CD4-positive, alpha-beta T cell treated with Interleukin-12 subunit alpha and Interleukin-12 subunit beta, for 1 hour (primary cell): ENCODE measurements at regions not wholly inside any gene's neighbourhood (a gene's known extent, or its start where the extent isn't known, plus 50 kb on each side); places are given as distances from the start of the nearest gene placed in this dataset.

ENCODE experiments used
- DNase-seq: peaks from one replicate; pipeline ENCODE4 v3.0.0-alpha.2; 2020

DNA sequence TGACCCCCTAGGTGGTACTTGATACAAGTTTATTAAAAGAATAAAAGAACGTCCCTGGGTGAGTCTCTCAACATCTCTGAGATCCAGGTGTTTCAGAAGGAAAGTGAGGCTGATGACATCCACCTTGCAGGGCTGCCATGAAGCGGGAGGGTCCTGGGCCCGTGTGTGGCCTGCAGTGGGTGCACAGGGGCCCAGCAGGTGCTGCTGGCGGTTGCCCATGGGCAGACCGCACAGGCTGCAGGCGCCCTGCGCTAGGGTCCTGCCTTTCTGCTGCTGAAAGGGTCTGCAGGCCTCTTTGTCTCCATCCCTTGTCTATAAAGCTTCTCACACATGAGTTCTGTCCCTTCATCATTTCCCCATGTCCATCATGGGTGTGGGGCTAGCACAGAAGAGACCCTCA lies 247.0 kb downstream of the TFCP2L1 start:
- no peak for DNase-seq

DNA sequence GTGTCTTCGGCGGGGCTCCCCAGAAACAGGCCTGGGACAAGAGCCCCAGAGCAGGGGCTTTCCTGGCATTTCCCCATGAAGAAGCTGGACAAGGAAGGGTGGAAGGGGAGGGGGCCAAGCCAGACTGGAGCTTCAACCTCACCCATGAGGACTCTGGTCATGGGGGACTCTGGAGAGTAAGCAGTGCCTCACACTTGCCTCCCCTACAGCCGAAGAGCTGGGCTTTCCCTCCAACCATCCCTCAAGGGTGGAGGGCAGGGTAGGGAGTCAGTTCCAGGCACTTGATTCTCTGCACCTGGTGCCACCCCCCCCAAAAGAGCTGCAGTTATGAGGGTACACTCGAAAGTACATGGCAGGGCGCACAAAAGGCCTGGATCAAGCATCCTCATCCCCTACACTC lies 246.6 kb downstream of the TFCP2L1 start:
- DNase-seq: no peak

DNA sequence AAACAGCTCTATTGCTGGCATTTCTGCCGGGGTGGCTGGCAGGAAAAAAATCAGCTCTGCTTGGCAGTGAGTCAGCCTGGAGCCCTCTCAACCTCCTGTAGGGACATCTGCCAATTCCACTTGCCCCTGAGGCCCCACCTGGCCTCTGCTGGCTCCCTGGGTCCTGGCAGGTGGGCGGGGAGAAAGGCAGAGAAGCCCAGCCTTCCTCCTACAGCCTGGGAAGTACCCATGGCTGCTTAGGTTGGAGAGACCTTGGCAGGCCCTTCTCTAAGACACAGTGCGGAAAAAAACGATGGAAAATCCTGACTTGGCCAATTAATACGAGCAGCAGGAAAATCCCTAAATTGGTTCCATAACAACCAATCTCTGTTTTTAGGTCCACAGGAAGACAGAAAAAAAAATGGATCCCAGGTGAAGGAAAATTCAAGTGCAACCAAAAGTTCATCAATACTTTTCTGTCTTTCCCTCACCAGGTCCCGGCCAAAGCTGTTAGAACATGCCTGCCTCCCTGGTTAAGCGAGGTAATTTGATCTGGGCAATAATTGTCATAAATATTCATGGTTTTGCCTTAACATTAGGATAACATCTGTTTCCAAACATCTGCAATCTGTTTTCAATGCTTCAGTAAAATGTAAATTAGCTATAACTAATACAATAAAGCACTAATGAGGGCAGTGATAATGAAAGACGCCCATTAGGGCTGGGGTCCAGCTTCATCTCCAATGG lies 245.9 kb downstream of the TFCP2L1 start:
- no peak for DNase-seq

- no peak for DNase-seq
These were observed 245.3 kb downstream of the TFCP2L1 start for GRCh38 chr2:121039679-121040078.

DNA sequence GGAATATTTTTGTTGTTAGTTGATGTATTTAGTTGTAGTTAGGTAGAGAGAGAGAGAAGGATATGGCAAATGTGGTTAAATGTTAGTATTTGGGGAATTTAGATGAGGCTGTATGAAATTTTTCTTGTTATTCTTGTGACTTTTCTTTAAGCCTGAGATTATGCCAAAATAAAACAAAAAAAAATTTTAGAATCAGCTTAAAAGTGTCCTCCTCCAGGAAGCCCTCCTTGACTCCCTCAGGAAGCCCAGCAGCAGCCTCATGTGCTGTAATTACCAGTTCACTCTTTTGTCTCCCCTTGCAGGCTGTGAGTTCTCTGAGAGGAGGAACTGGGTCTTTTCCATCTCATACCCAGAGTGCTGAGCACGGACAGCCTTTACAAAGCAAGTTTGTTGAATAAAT lies 243.5 kb downstream of the TFCP2L1 start:
- no peak for DNase-seq

DNA sequence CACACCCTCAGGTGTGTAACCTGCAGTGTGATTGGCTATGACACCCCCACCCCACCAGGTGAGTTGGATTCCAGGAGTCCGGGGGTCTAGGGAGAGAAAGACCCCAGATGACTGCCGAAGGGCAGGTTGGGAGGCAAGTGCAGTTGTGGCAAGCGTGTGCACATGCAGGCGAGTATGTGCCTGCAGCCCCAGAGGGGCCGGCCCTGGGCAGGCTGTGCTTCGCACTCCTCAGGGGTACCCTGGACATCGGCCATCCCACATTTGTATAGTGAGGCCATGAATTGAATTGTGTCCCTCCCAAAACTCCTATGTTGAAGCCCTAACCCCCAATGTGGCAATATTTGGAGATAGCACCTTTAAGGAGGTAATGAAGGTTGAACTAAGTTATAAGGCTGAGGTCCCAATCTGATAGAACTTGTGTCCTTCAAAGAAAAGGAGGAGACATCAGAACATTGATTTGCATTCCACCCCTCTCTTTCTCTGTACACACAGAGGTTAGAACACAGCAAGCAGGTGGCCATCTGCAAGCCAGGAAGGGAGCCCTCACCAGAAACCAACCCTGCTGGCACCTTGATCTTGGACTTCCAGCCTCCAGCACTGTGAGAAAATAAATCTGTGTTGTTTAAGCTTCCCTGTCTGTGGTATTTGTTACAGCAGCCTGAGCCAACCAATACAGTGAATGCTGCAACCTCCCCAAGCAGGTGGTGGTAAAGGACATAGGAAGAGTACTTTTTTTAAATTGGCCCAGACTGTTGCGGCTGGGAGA lies 241.8 kb downstream of the TFCP2L1 start:
- DNase-seq: no peak

DNA sequence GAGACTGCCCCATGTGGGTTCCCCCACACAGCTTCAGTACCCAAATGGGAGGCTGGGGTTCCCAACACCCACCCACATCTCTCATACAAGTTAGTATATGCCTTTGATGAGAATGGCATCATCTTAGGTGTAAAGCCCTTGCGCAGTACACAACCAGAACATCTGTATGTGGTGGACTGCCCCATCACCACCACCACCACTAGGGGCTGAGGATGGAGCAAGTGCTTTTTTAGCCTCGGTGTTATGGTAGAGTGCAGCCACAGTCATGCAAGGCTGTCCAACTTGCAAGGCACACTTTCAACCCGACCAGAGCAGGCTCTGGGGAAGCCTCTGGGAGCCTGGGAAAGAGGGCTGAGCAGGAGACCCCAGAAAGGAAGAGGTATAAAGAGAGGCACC lies 241.2 kb downstream of the TFCP2L1 start:
- no peak for DNase-seq

DNA sequence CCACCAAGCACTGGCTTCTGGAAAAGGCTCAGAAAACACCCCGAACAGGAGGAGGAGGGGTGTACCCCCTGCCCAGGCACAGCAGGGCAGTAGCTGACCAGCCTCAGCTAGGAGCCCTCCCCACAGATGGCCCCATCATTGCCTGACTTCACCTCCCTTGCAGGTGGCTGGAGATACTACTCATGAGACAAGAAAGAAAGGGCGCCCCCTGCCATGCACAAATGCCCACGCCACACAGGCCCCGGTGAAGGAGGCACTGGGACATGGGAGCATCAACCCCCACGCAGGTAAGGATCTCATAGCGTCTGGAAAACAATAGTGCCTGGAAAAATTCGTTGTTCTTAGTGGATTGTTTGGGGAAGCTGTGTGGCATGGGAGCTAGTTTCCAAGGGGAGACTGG lies 240.6 kb downstream of the TFCP2L1 start:
- DNase-seq: no peak

GRCh38 chr2:121045245-121045644 lies 239.8 kb downstream of the TFCP2L1 start:
- no peak for DNase-seq

GRCh38 chr2:121046335-121046734 lies 238.7 kb downstream of the TFCP2L1 start:
- no peak for DNase-seq

DNA sequence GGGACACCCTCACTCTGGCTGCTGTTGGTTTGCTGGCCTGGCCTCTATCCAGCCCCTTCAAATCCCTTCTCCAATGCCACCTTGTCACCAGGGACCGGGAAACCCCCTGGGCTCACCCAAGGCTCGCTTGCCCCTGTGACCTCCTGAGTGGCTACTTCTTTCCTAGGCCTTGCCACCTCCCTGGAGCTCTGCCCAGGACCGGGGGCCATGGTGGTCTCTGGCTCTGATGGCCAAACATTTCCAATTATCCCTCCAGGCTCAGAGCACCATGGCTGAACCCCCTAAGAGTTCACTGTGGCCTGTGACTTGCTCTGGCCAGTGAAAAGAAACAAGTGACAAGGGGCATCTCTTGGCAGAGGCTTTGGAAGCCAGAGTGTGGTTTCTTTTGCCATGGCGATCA lies 237.6 kb downstream of the TFCP2L1 start:
- no peak for DNase-seq

GRCh38 chr2:121049131-121049530 lies 235.9 kb downstream of the TFCP2L1 start:
- no peak for DNase-seq

GRCh38 chr2:121049950-121050585 lies 234.9 kb downstream of the TFCP2L1 start:
- DNase-seq: no peak

DNA sequence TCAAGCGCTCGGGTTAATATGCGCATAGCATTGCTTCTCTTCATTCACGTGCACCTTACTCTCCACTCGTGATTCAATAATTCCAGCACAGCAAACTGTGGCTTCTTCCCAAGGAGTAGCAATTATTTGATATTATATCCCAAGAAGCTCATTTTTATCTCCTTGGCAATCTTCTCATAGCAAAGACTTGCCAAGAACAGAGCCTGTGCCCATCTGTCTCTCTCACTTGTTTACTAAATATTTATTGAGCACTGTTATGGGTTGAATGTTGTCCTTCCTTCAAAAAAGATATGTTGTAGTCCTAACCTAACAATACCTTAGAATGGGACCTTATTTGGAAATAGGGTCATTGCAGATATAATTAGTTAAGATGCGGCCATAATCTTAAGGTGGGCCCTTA lies 233.7 kb downstream of the TFCP2L1 start:
- no peak for DNase-seq

DNA sequence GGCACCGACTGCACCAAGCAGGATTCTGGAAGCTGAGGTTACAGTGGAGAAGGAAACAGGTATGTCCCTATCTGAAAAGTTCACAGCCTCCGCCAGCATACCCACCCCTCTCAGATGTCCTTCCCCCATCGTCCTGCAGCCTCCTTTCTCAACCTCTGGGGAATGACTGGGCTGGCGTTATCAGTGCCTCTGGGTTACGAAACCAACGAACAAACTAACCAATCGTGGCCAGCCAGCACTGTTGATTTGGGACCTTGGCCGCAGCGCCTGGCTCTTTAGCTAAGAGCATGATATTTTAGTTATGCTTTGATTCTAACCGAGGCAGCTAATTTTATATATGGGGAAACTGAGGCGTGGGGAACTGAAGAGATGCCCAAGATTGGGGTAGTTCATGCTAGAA lies 233.0 kb downstream of the TFCP2L1 start:
- no peak for DNase-seq

DNA sequence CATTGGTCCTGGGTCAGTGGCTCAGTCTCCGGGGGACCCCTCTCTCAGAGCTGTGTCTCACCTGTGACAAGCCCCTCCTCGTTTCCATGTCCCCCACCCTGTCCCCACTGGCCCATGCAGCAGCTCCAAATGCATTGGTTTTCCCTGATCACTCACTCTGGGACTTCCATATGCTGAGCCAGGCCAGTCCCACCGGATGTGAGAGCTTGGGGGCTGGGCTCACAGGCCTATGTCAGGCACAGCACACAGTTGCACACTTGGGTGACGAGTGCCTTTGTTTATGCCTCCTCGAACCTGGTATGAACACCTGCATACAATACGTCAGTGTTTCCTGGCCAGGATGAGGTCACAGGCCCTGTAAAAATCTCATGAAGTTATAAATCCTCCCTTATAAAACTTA lies 232.5 kb downstream of the TFCP2L1 start:
- DNase-seq: no peak

DNA sequence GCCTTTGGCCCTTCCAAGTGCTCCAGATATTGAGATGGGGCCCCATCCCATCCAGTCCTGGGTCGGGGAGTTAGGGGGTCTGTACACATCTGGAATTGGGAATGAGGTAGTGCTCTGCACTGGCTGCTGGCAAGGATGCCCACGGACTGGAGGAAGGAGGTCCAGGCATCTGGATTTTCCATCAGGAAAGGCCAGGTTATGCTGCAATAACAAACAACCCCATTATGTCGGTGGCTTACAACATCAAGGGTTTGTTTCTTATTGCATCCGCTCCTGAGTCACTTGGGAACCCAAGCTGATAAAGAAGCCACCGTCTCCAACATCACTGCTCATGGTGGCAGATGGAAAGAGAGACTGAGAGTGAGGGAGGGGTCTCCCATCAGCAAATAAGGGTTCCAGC lies 229.9 kb downstream of the TFCP2L1 start:
- DNase-seq: no peak

- no peak for DNase-seq
These were observed 229.5 kb downstream of the TFCP2L1 start for GRCh38 chr2:121055501-121055900.

- no peak for DNase-seq
These were observed 226.0 kb downstream of the TFCP2L1 start for GRCh38 chr2:121058852-121059558.

GRCh38 chr2:121059651-121060649 lies 225.1 kb downstream of the TFCP2L1 start:
- DNase-seq: no peak

DNA sequence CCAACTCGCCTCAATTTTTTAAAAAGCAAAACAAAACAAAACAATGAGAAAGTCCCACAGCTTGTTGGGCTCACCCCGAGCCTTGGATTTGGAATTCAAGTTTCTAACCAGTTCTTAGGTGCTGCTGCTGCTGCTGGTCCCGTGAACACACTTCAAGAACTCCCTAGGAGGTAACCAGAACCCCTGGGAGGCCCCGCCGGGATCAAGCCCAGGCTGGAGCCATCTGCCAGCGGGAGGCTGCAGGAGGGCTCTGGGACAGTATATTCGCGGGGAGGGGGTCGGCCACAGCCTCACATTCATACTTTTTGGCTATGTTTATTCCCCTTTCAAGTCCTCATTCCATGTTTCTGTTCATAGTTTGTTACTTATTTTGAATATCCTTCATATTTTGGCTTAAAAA lies 223.4 kb downstream of the TFCP2L1 start:
- no peak for DNase-seq

DNA sequence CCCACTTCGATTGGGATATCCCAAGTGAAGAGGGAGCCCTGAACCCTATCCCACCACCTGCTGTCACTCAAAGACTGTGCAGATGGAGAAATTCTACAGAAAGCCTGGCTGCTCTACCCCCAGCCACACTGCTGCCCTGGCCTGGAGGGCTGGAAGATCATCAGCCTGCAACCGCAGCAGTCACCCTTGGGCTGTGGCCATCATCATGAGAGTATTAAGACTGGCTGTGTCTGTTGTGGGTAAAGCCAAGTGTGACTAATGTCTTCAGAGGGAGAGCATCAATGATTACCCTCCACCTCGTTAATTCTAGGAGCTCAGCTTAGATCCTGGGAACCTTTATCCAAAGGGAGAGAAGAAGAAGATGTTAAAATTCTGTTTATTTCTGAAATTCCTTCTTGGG lies 221.5 kb downstream of the TFCP2L1 start:
- no peak for DNase-seq
